Right lobe of liver (tissue), 6 donors: ENCODE measurements at regions not wholly inside any gene's neighbourhood (a gene's known extent, or its start where the extent isn't known, plus 50 kb on each side); places are given as distances from the start of the nearest gene placed in this dataset.

Source experiments
- ATAC-seq, 4 donors: fragments of 200-7000 bp; cut with Tn5 transposase; one replicate each; pipeline ENCODE4 v1.9.1; 2020; ENCODE audit warnings: mild to moderate bottlenecking in 4 of 4, moderate library complexity in 4 of 4
- DNase-seq, 3 donors: peaks; one replicate each; pipeline ENCODE4 v3.0.0-alpha.2; 2020
- H3K27ac ChIP-seq, 3 donors: fragments of 200-600 bp; one replicate each; pipeline ENCODE4 v1.8.0; 2022
- H3K27me3 ChIP-seq, 2 donors: fragments of 200-600 bp; one replicate each; pipeline ENCODE4 v1.8.0; 2022
- H3K36me3 ChIP-seq, 4 donors: fragments of 200-600 bp; sonication (generic) in 1 of 4; one replicate each; pipeline versions ENCODE4 v1.5.1 to v1.8.0; 2017 to 2022; ENCODE audit warnings: control low read depth in 1 of 4
- H3K4me1 ChIP-seq, 4 donors: fragments of 200-600 bp; sonication (generic) in 1 of 4; one replicate each; pipeline versions ENCODE4 v1.5.1 to v1.8.0; 2017 to 2022; ENCODE audit warnings: control low read depth in 1 of 4
- H3K4me3 ChIP-seq, 3 donors: fragments of 200-600 bp; one replicate each; pipeline ENCODE4 v1.8.0; 2022
- H3K9me3 ChIP-seq, 4 donors: fragments of 200-600 bp; sonication (generic) in 1 of 4; one replicate each; pipeline versions ENCODE4 v1.5.1 to v1.8.0; 2017 to 2022; ENCODE audit warnings: control low read depth in 1 of 4
- CTCF ChIP-seq, 4 donors: fragments of 200-600 bp in 3 of 4; fragments of 450-650 bp in 1 of 4; IDR thresholded peaks; one replicate each; pipeline versions ENCODE4 v1.5.1 to v1.8.0; 2016 to 2022; ENCODE audit warnings: antibody characterized with exemption in 4 of 4, mild to moderate bottlenecking in 2 of 4
- POLR2A ChIP-seq: fragments of 450-650 bp; IDR thresholded peaks from one replicate; pipeline ENCODE4 v1.6.1; 2017; ENCODE audit warnings: antibody characterized with exemption, mild to moderate bottlenecking
- WGBS: methylation state at CpG from one replicate; pipeline ENCODE4 v1.1.6; 2018; ENCODE audit warnings: low coverage, low lambda C conversion rate; ENCODE audit not compliant: insufficient coverage; ENCODE audit errors: missing lambda C conversion rate; 5-methylcytosine and 5-hydroxymethylcytosine counted together
- intact Hi-C, 2 donors: fragments of 100-400 bp; cut with DNase I; formaldehyde crosslinking; loops; one replicate each; pipeline versions ENCODE4 v1.11.2 to v1.14.1; 2022
- donor health status: DM: no; HTN: yes; CAD: no.
- donor health status: DM: no; HTN: no; CAD: no.
- donor health status: DM: no; HTN: no; CAD: no.
- donor health status: DM: no; HTN: yes; CAD: no.
- donor health status: DM: no; HTN: yes; CAD: no.

DNA sequence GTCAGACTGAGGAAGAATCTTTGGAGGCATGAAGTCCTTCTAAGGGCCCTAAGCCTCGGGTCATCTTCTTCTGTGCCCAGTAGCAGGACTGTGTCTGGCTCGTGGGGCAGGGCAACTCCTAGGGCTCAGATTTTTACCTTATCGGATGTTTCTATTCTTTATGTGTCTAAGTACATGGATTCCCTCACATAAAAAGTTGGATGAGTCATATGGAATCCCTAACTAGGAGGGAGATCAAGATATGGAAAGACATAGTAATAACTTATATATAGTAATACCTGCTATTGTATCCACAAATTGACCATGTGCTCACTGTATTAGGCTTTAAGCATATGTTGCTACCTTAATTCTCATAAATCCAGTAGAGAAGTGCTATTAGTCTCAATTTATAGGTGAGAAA lies 364.5 kb upstream of the CAMK1G start:
- Histone ChIP-seq H3K4me1 (no peaks in the 10 kb centered on the region), H3K36me3 (no peaks in the 10 kb centered on the region), H3K4me3 (no peak overlapping the region), H3K27me3 (no peaks in the 10 kb centered on the region), H3K9me3 (no peaks in the 10 kb centered on the region), H3K27ac (no peak overlapping the region)
- DNase-seq (no peak), ATAC-seq (no peak)
- TF ChIP-seq POLR2A: no peak
- TF ChIP-seq CTCF (IDR thresholded peaks at IDR 0.05): no peak
- WGBS: 77% methylated on average over 3 of the region's 3 CpGs
- intact Hi-C loops: no loop called here

GRCh38 chr1:209219791-209220524 lies 363.6 kb upstream of the CAMK1G start:
- no peak overlapping the region for H3K4me3 ChIP-seq
- no peaks in the 10 kb centered on the region for H3K27me3 ChIP-seq
- H3K9me3 ChIP-seq: no peaks in the 10 kb centered on the region
- H3K27ac ChIP-seq: no peak overlapping the region
- no peak for DNase-seq
- WGBS: 46% methylated on average over 12 of the region's 16 CpGs
- no peaks in the 10 kb centered on the region for H3K4me1 ChIP-seq
- intact Hi-C loops: no loop called here
- TF ChIP-seq CTCF (IDR thresholded peaks at IDR 0.05) (no peak), POLR2A (no peak)
- no peaks in the 10 kb centered on the region for H3K36me3 ChIP-seq
- no peak for ATAC-seq

DNA sequence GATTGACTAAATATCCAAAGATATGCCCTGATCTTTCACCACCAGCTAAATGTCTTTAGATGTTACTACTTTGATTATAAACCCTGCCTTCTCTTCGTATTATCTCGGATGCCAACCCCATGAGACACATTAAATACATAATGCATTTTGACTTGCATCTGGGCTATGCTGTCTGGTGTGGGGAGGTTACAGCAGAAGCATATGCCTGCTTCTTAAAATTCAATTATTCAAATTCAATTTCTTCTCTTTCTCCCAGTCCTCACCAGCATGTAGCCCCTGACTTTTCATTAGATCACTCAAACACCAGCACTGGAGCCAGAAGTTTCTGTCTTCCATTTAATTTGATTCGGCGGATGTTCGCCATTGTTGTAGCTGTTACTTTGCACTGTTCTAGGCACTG lies 360.7 kb upstream of the CAMK1G start:
- WGBS: 71% methylated on average over 5 of the region's 5 CpGs
- TF ChIP-seq POLR2A: no peak
- no peak for TF ChIP-seq CTCF (IDR thresholded peaks at IDR 0.05)

GRCh38 chr1:209223791-209224190 lies 359.7 kb upstream of the CAMK1G start:
- 64% methylated on average over 1 of the region's 1 CpG for WGBS
- TF ChIP-seq POLR2A (no peak), CTCF (IDR thresholded peaks at IDR 0.05) (no peak)
- ATAC-seq: no peak

More for the DNA sequence above, 360.7 kb upstream of the CAMK1G start:
- no peaks in the 10 kb centered on the region for H3K4me1 ChIP-seq
- H3K27me3 ChIP-seq: no peaks in the 10 kb centered on the region
- no peaks in the 10 kb centered on the region for H3K9me3 ChIP-seq
- no peak for DNase-seq
- H3K36me3 ChIP-seq: no peaks in the 10 kb centered on the region
- no peak for ATAC-seq
- no peak overlapping the region for H3K4me3 ChIP-seq
- no peak overlapping the region for H3K27ac ChIP-seq
- intact Hi-C loops: no loop called here

More at GRCh38 chr1:209223791-209224190, 359.7 kb upstream of the CAMK1G start:
- Histone ChIP-seq H3K9me3 (no peaks in the 10 kb centered on the region), H3K27me3 (no peaks in the 10 kb centered on the region), H3K4me3 (no peak overlapping the region), H3K4me1 (no peaks in the 10 kb centered on the region), H3K36me3 (no peaks in the 10 kb centered on the region), H3K27ac (no peak overlapping the region)
- intact Hi-C loops: no loop called here
- no peak for DNase-seq
